WI38 (cell line): ENCODE measurements at regions not wholly inside any gene's neighbourhood (a gene's known extent, or its start where the extent isn't known, plus 50 kb on each side); places are given as distances from the start of the nearest gene placed in this dataset.

Source experiments
- H3K4me3 ChIP-seq: 2 replicates; pipeline ENCODE4 v1.5.1; 2011; ENCODE audit warnings: low read depth, mild to moderate bottlenecking, control low read depth, low read length
- TF ChIP-seq, protein P1 (sequence below): IDR thresholded peaks from 2 replicates; pipeline ENCODE4 v1.5.1; 2012; ENCODE audit warnings: low read depth, mild to moderate bottlenecking, control low read depth, low read length

DNA sequence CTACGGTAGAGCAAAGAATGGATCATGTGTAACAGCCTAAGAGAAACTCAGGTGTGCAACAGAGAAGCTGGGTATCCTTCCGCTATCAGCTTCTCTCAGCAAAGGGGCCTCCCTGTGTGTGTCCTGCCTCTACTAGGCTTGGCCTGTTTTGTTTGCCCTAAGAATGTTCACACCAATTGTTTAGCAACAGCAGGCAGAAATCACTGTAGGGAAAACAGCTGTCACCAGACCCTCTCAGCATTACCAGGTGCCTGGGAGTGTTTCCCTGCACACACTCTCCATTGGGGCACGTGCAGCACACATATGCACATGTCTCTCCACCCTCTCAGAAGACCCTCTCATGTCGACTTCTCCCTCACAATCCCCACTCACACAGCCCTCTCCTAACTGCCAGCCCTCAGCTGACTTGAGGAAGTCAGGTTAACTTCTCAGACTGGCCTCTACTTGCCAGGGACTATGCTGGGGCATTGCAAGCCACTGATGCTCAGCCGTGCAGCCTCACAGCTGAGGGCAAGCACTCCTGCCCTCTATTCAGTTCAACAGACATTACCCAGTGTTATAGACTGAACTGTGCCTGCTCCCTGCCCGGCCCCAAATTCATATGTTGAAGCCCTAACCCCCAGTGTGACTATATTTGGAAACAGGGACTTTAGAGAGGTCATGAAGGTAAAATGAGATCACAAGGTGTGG is 97.6 kb downstream of the TRIM29 start:
- TF ChIP-seq, protein P1, sequence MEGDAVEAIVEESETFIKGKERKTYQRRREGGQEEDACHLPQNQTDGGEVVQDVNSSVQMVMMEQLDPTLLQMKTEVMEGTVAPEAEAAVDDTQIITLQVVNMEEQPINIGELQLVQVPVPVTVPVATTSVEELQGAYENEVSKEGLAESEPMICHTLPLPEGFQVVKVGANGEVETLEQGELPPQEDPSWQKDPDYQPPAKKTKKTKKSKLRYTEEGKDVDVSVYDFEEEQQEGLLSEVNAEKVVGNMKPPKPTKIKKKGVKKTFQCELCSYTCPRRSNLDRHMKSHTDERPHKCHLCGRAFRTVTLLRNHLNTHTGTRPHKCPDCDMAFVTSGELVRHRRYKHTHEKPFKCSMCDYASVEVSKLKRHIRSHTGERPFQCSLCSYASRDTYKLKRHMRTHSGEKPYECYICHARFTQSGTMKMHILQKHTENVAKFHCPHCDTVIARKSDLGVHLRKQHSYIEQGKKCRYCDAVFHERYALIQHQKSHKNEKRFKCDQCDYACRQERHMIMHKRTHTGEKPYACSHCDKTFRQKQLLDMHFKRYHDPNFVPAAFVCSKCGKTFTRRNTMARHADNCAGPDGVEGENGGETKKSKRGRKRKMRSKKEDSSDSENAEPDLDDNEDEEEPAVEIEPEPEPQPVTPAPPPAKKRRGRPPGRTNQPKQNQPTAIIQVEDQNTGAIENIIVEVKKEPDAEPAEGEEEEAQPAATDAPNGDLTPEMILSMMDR: no peak
- no peak overlapping the region for H3K4me3 ChIP-seq

GRCh38 chr11:120039039-120039438 is 98.9 kb downstream of the TRIM29 start:
- TF ChIP-seq, protein P1: no peak
- H3K4me3 ChIP-seq: no peak overlapping the region

GRCh38 chr11:120037111-120037510 is 100.8 kb downstream of the TRIM29 start:
- no peak overlapping the region for H3K4me3 ChIP-seq
- TF ChIP-seq, protein P1: no peak

DNA sequence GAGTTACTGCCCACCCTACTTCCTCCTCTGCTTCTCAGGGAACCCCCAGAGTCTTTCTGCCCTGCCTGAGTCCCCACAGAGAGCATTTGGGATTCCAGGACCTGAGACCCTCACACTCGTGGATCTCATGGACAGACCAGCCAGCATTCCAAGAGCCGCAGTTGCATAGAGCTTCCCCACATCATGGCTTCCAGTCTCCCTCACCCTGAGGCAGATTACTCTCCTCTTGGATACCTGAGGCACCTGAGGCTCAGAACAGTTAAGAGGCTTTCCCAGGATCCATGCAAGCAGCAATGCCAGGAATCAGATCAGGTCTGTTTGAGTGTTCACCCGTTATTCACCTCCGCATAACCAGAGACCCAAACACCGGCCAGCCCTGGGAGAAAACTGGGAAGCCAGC is 102.2 kb downstream of the TRIM29 start:
- TF ChIP-seq, protein P1: no peak
- no peak overlapping the region for H3K4me3 ChIP-seq

GRCh38 chr11:120034881-120035630 is 102.9 kb downstream of the TRIM29 start:
- H3K4me3 ChIP-seq: no peak overlapping the region
- TF ChIP-seq, protein P1: no peak

GRCh38 chr11:120034176-120034875 is 103.6 kb downstream of the TRIM29 start:
- TF ChIP-seq, protein P1: no peak
- no peak overlapping the region for H3K4me3 ChIP-seq
